ENCODE measurements at regions not wholly inside any gene's neighbourhood (a gene's known extent, or its start where the extent isn't known, plus 50 kb on each side); places are given as distances from the start of the nearest gene placed in this dataset.

GRCh38 chr2:49270091-49270490, 115.8 kb upstream of the FSHR start (continued):
- TF ChIP-seq CEBPB (IDR thresholded peaks at IDR 0.05; ENCODE audit: borderline replicate concordance in 1 of 2, low read depth in 2 of 2, low read length in 2 of 2) (no peak), CHD2 (IDR thresholded peaks at IDR 0.05; ENCODE audit: borderline replicate concordance, low read depth, low read length) (no peak)

GRCh38 chr2:49265471-49265870, 111.2 kb upstream of the FSHR start:
- BruUV-seq (replicated peaks), result no TSS peak
- no peaks in the 10 kb centered on the region for H4K20me1 ChIP-seq (ENCODE audit: control insufficient read depth, insufficient read depth)
- no peaks in the 10 kb centered on the region for H3K27me3 ChIP-seq (replicated peaks in 1 of 2; ENCODE audit: control insufficient read depth in 2 of 2, insufficient read depth in 2 of 2, low read length in 1 of 2)
- CTCF ChIA-PET, result no interaction called here
- in situ Hi-C loops (cut with MboI), result no loop called here
- no peaks in the 10 kb centered on the region for H3K4me1 ChIP-seq (ENCODE audit: control insufficient read depth, insufficient read depth, low read length)
- ATAC-seq, result no peak
- DNase-seq (ENCODE audit: low read depth, low spot score), result no peak
- SMC1A ChIA-PET (ENCODE audit: uncharacterized antibody, unreplicated experiment), result interaction anchor here (2.2 kb wide), 1 partner anchor 9 kb away, joined by 5 read pairs; no protein-coding TSS in a partner anchor
- no peak overlapping the region for H2AFZ ChIP-seq (ENCODE audit: control insufficient read depth, low read depth, low read length)
- H3K9ac ChIP-seq (ENCODE audit: control insufficient read depth, insufficient read depth, low read length), result no peak overlapping the region
- TF ChIP-seq CBFB (IDR thresholded peaks at IDR 0.05; ENCODE audit: low read depth), result no peak
- TF ChIP-seq E2F4 (IDR thresholded peaks at IDR 0.05; ENCODE audit: low read depth, low read length), result no peak
- TF ChIP-seq ATF2 (IDR thresholded peaks at IDR 0.05; ENCODE audit: low read length), result no peak
- TF ChIP-seq NFIC (IDR thresholded peaks at IDR 0.05; ENCODE audit: low read depth, low read length), result no peak
- no peak for TF ChIP-seq EZH2 (IDR thresholded peaks at IDR 0.05; ENCODE audit: borderline replicate concordance, control insufficient read depth, low read depth, low read length)
- no peak for TF ChIP-seq FOXK2 (IDR thresholded peaks at IDR 0.05)
- POLR2A ChIA-PET, result no interaction called here
- H3K79me2 ChIP-seq (ENCODE audit: control insufficient read depth, insufficient read depth, low read length), result no peaks in the 10 kb centered on the region
- H3K4me2 ChIP-seq (ENCODE audit: control insufficient read depth, insufficient read depth), result no peak overlapping the region
- RAD21 ChIA-PET (ENCODE audit: unreplicated experiment), result no interaction called here
- FAIRE-seq, result no peak
- H3K4me3 ChIP-seq, result no peak overlapping the region
- H3K9me3 ChIP-seq (replicated peaks; ENCODE audit: control insufficient read depth, insufficient read depth, low read length), result no peaks in the 10 kb centered on the region
- intact Hi-C loops (cut with micrococcal nuclease; ENCODE audit: unreplicated experiment), result no loop called here
- H3K27ac ChIP-seq (ENCODE audit: control insufficient read depth, insufficient read depth), result no peak overlapping the region
- no peaks in the 10 kb centered on the region for H3K36me3 ChIP-seq (ENCODE audit: control insufficient read depth in 2 of 2, insufficient read depth in 2 of 2, low read length in 1 of 2)
- WGBS (ENCODE audit: insufficient coverage, insufficient replicate concordance, low lambda C conversion rate, missing lambda C conversion rate), result 0% methylated on average over 2 of the region's 2 CpGs
